Neural cell (in vitro differentiated cells): ENCODE measurements at regions not wholly inside any gene's neighbourhood (a gene's known extent, or its start where the extent isn't known, plus 50 kb on each side); places are given as distances from the start of the nearest gene placed in this dataset.

Experiments used
- H2AFZ ChIP-seq: fragments of 200-600, 300-800 bp; sonication (generic), shearing (Covaris generic); 2 replicates; pipeline ENCODE4 v1.6.0; 2014; ENCODE audit warnings: low read depth, mild to moderate bottlenecking, antibody characterized with exemption, low read length, moderate library complexity
- H3F3A ChIP-seq: fragments of 200-600 bp; shearing (Covaris generic); 2 replicates; pipeline ENCODE4 v1.6.1; 2016; ENCODE audit warnings: mild to moderate bottlenecking, moderate library complexity, mixed read lengths, antibody characterized with exemption, low read length; ENCODE audit not compliant: insufficient read depth, poor library complexity, severe bottlenecking
- H3K27ac ChIP-seq: fragments of 200-600, 300-800 bp; sonication (generic), shearing (Covaris generic); 2 replicates; pipeline ENCODE4 v1.5.1; 2014; ENCODE audit warnings: mild to moderate bottlenecking, low read length, moderate library complexity
- H3K27me3 ChIP-seq: fragments of 300-800, 200-600 bp; sonication (generic), shearing (Covaris generic); 2 replicates; pipeline ENCODE4 v1.6.0; 2014; ENCODE audit warnings: mild to moderate bottlenecking, low read depth, low read length, moderate library complexity; ENCODE audit not compliant: insufficient read depth
- H3K36me3 ChIP-seq: fragments of 300-800, 200-600 bp; sonication (generic), shearing (Covaris generic); 2 replicates; pipeline ENCODE4 v1.5.1; 2014; ENCODE audit warnings: mild to moderate bottlenecking, antibody characterized with exemption, low read length, moderate library complexity; ENCODE audit not compliant: insufficient read depth
- H3K4me2 ChIP-seq: fragments of 300-800, 200-600 bp; sonication (generic), shearing (Covaris generic); 2 replicates; pipeline ENCODE4 v1.6.0; 2014; ENCODE audit warnings: mild to moderate bottlenecking, low read length
- H3K4me3 ChIP-seq: fragments of 300-800, 200-600 bp; sonication (generic), shearing (Covaris generic); 2 replicates; pipeline ENCODE4 v1.5.1; 2014; ENCODE audit warnings: mild to moderate bottlenecking, low read length, moderate library complexity
- H3K79me2 ChIP-seq: fragments of 200-600 bp; shearing (Covaris generic); replicated peaks from 2 replicates; pipeline ENCODE4 v1.6.0; 2014; ENCODE audit warnings: mild to moderate bottlenecking, low read length, moderate library complexity; ENCODE audit not compliant: insufficient read depth
- H3K9ac ChIP-seq: fragments of 300-800, 200-600 bp; sonication (generic), shearing (Covaris generic); 2 replicates; pipeline ENCODE4 v1.6.1; 2016; ENCODE audit warnings: mild to moderate bottlenecking, low read length, mixed read lengths
- H3K9me2 ChIP-seq: fragments of 200-600 bp; shearing (Covaris generic); 2 replicates; pipeline ENCODE4 v1.6.1; 2016; ENCODE audit warnings: mild to moderate bottlenecking, low read length, mixed read lengths; ENCODE audit not compliant: insufficient read depth
- H3K9me3 ChIP-seq: fragments of 200-600, 300-800 bp; sonication (generic), shearing (Covaris generic); 2 replicates; pipeline ENCODE4 v1.6.1; 2016; ENCODE audit warnings: mild to moderate bottlenecking, mixed run types, low read length, moderate library complexity, mixed read lengths
- H4K20me1 ChIP-seq: fragments of 200-600 bp; shearing (Covaris generic); 2 replicates; pipeline ENCODE4 v1.6.1; 2016; ENCODE audit warnings: mild to moderate bottlenecking, mixed run types; ENCODE audit not compliant: insufficient read depth
- CTCF ChIP-seq: fragments of 450-650 bp; IDR thresholded peaks from 2 replicates; pipeline ENCODE4 v1.5.1; 2014; ENCODE audit warnings: antibody characterized with exemption, mild to moderate bottlenecking, moderate library complexity; ENCODE audit not compliant: poor library complexity, severe bottlenecking
- EP300 ChIP-seq: fragments of 450-650 bp; conservative IDR thresholded peaks from 2 replicates; pipeline ENCODE4 v1.6.1; 2014; ENCODE audit warnings: antibody characterized with exemption, mild to moderate bottlenecking, moderate library complexity; ENCODE audit not compliant: poor library complexity, severe bottlenecking
- EZH2 ChIP-seq: fragments of 200-600, 300-800 bp; shearing (Covaris generic), sonication (generic); IDR thresholded peaks from 2 replicates; pipeline ENCODE4 v1.6.1; 2014; ENCODE audit warnings: antibody characterized with exemption, low read length, borderline replicate concordance, mild to moderate bottlenecking; ENCODE audit not compliant: insufficient read depth, poor library complexity, severe bottlenecking
- MXI1 ChIP-seq: fragments of 450-650 bp; conservative IDR thresholded peaks from 2 replicates; pipeline ENCODE4 v1.6.1; 2014; ENCODE audit warnings: antibody characterized with exemption, mild to moderate bottlenecking; ENCODE audit not compliant: poor library complexity, severe bottlenecking
- POLR2AphosphoS5 ChIP-seq: IDR thresholded peaks from 2 replicates; pipeline ENCODE4 v1.6.1; 2012
- RAD21 ChIP-seq: fragments of 450-650 bp; conservative IDR thresholded peaks from 2 replicates; pipeline ENCODE4 v1.6.1; 2014; ENCODE audit warnings: antibody characterized with exemption, mild to moderate bottlenecking, moderate library complexity
- REST ChIP-seq: IDR thresholded peaks from 2 replicates; pipeline ENCODE4 v1.6.1; 2012; ENCODE audit warnings: borderline replicate concordance
- SMC3 ChIP-seq: fragments of 450-650 bp; conservative IDR thresholded peaks from 2 replicates; pipeline ENCODE4 v1.6.1; 2014; ENCODE audit warnings: antibody characterized with exemption, mild to moderate bottlenecking, moderate library complexity; ENCODE audit not compliant: poor library complexity
- TAF1 ChIP-seq: IDR thresholded peaks from 2 replicates; pipeline ENCODE4 v1.6.1; 2012; ENCODE audit warnings: low read depth

- Histone ChIP-seq H3K9me3 (no peaks in the 10 kb centered on the region), H3K9me2 (no peaks in the 10 kb centered on the region), H3K27ac (no peak overlapping the region), H3K79me2 (no peaks in the 10 kb centered on the region), H3K4me3 (no peak overlapping the region), H3K27me3 (no peaks in the 10 kb centered on the region), H3F3A (peaks cover 5% of the 10 kb centered on the region), H3K36me3 (no peaks in the 10 kb centered on the region), H3K9ac (no peak overlapping the region), H3K4me2 (no peak overlapping the region), H4K20me1 (no peaks in the 10 kb centered on the region), H2AFZ (no peak overlapping the region)
- TF ChIP-seq CTCF (no peak), SMC3 (no peak), REST (no peak), EZH2 (no peak), MXI1 (no peak), RAD21 (no peak), POLR2AphosphoS5 (peak; percentile 21)
Measured at GRCh38 chr18:66346833-66347588, 256.9 kb downstream of the CDH19 start.

GRCh38 chr18:66344227-66344626 is 259.7 kb downstream of the CDH19 start:
- no peak overlapping the region for H2AFZ ChIP-seq
- no peaks in the 10 kb centered on the region for H3K36me3 ChIP-seq
- H3F3A ChIP-seq = peaks cover 5% of the 10 kb centered on the region
- H3K4me2 ChIP-seq = no peak overlapping the region
- no peak overlapping the region for H3K9ac ChIP-seq
- TF ChIP-seq EZH2 = no peak
- no peak for TF ChIP-seq SMC3
- no peak for TF ChIP-seq MXI1
- no peak for TF ChIP-seq EP300
- TF ChIP-seq RAD21 = no peak
- no peak for TF ChIP-seq CTCF
- TF ChIP-seq TAF1 = no peak
- no peak for TF ChIP-seq REST
- TF ChIP-seq POLR2AphosphoS5 = no peak
- H4K20me1 ChIP-seq = no peaks in the 10 kb centered on the region
- H3K79me2 ChIP-seq = no peaks in the 10 kb centered on the region
- H3K27me3 ChIP-seq = no peaks in the 10 kb centered on the region
- H3K9me3 ChIP-seq = no peaks in the 10 kb centered on the region
- H3K4me3 ChIP-seq = no peak overlapping the region
- no peak overlapping the region for H3K27ac ChIP-seq
- no peaks in the 10 kb centered on the region for H3K9me2 ChIP-seq
